ENCODE measurements at regions not wholly inside any gene's neighbourhood (a gene's known extent, or its start where the extent isn't known, plus 50 kb on each side); places are given as distances from the start of the nearest gene placed in this dataset.

DNA sequence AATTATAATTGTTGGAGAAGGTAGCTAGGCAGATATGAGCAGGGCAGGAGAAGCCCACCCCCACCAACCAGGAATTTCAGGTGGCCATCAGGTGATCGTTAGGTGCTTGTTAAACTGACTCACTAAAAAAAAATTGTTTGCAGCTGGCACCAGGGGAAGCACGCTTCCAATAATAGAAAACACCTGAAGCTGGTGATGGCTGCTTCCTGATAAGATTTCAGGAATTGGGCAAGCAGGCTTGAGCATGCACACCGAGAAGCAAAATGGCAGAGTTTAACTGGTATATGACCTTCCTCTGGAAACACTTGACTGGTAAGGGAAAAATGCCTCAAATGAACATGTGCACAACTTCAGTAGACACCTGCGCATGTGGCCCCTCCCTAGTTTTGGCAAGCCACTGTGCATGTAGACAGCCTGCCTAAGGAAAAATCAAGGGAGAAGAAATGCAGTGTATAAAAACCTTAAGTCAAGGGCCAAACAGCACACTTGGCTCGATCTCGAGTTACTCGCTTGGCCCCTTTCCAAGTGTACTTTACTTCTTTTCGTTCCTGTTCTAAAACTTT is 292.8 kb downstream of the CCDC85A start:
- no peaks in the 10 kb centered on the region for H3K4me1 ChIP-seq
- no peaks in the 10 kb centered on the region for H3K9me3 ChIP-seq
- H3K27ac ChIP-seq = no peak overlapping the region
- H3K4me3 ChIP-seq = no peak overlapping the region
- intact Hi-C loops (cut with DNase I) = no loop called here
- H3K27me3 ChIP-seq = no peaks in the 10 kb centered on the region
- TF ChIP-seq, protein P1, sequence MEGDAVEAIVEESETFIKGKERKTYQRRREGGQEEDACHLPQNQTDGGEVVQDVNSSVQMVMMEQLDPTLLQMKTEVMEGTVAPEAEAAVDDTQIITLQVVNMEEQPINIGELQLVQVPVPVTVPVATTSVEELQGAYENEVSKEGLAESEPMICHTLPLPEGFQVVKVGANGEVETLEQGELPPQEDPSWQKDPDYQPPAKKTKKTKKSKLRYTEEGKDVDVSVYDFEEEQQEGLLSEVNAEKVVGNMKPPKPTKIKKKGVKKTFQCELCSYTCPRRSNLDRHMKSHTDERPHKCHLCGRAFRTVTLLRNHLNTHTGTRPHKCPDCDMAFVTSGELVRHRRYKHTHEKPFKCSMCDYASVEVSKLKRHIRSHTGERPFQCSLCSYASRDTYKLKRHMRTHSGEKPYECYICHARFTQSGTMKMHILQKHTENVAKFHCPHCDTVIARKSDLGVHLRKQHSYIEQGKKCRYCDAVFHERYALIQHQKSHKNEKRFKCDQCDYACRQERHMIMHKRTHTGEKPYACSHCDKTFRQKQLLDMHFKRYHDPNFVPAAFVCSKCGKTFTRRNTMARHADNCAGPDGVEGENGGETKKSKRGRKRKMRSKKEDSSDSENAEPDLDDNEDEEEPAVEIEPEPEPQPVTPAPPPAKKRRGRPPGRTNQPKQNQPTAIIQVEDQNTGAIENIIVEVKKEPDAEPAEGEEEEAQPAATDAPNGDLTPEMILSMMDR (IDR thresholded peaks at IDR 0.05) = no peak
- TF ChIP-seq POLR2A (IDR thresholded peaks at IDR 0.05) = no peak
- DNase-seq = no peak
- no peaks in the 10 kb centered on the region for H3K36me3 ChIP-seq
- WGBS, 2 donors = 69% methylated on average over 8 of the region's 8 CpGs

DNA sequence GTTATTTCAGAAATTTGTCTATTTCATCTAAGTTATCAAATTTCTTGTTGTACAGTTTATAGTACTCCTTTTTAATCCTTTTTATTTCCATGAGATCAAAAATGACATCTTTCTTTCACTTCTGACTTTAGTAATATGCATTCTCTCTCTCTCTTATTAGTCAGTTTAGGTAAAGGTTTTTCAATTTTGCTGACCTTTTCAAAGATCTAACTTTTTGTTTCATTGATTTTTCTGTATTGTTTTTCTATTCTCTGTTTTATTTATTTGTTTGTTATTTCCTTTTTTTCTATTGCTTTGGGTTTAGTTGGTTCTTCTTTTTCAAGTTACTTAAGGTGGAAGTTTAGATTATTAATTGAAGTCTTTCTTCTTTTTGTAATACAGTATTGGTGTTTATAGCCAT is 294.2 kb downstream of the CCDC85A start:
- Histone ChIP-seq H3K4me1 (no peaks in the 10 kb centered on the region), H3K36me3 (no peaks in the 10 kb centered on the region), H3K27ac (no peak overlapping the region), H3K9me3 (no peaks in the 10 kb centered on the region), H3K4me3 (no peak overlapping the region), H3K27me3 (no peaks in the 10 kb centered on the region)
- intact Hi-C loops (cut with DNase I) = no loop called here
- DNase-seq = no peak
- TF ChIP-seq POLR2A (IDR thresholded peaks at IDR 0.05) = no peak
- TF ChIP-seq, protein P1 (IDR thresholded peaks at IDR 0.05) = no peak

DNA sequence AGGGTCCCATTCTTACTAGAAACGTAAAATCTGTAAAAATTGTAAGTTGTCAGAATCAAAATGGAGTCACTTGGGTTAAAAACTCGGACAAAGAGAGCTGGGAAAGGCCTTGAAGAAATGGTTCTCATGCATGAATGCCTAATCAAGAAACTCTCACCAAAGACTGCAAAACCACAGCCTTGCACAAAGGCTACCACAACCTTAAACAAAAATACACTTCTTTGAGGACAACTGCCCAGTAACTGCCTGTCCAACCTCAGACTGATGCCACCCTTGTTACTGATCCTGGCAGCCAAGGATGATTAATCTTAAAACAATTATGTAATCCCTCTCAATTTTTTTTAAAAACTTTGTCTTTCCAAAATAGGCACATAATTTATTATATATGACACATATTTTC is 299.3 kb downstream of the CCDC85A start:
- DNase-seq = no peak
- Histone ChIP-seq H3K36me3 (no peaks in the 10 kb centered on the region), H3K4me1 (no peaks in the 10 kb centered on the region), H3K27me3 (no peaks in the 10 kb centered on the region), H3K27ac (no peak overlapping the region), H3K4me3 (no peak overlapping the region), H3K9me3 (no peaks in the 10 kb centered on the region)
- intact Hi-C loops (cut with DNase I) = no loop called here
- TF ChIP-seq, protein P1 (IDR thresholded peaks at IDR 0.05) = no peak
- no peak for TF ChIP-seq POLR2A (IDR thresholded peaks at IDR 0.05)
- WGBS, 2 donors = 15 to 35% methylated on average over 2 of the region's 2 CpGs

DNA sequence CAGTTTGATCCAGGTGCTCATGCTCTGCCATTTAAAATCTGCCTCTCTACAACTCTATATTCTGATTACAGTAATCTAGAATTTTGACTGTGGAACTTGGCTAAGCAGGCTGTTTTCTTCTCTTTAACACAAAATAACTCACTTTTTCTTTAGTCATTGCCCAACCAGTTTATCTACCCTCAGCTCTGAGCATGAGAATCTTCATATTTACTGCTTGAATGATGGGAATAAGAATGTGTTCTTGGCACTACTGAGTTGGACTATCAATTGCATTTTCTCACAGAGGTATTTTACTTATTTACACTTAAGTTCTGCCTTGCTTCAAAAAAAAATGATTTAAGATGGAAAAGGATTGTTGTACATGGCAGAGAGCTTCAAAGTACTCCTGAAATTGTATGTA is 301.1 kb downstream of the CCDC85A start:
- intact Hi-C loops (cut with DNase I) = no loop called here
- Histone ChIP-seq H3K4me3 (no peak overlapping the region), H3K27me3 (no peaks in the 10 kb centered on the region), H3K27ac (no peak overlapping the region), H3K36me3 (no peaks in the 10 kb centered on the region), H3K4me1 (no peaks in the 10 kb centered on the region), H3K9me3 (no peaks in the 10 kb centered on the region)
- no peak for DNase-seq
- no peak for TF ChIP-seq POLR2A (IDR thresholded peaks at IDR 0.05)
- TF ChIP-seq, protein P1 (IDR thresholded peaks at IDR 0.05) = no peak

DNA sequence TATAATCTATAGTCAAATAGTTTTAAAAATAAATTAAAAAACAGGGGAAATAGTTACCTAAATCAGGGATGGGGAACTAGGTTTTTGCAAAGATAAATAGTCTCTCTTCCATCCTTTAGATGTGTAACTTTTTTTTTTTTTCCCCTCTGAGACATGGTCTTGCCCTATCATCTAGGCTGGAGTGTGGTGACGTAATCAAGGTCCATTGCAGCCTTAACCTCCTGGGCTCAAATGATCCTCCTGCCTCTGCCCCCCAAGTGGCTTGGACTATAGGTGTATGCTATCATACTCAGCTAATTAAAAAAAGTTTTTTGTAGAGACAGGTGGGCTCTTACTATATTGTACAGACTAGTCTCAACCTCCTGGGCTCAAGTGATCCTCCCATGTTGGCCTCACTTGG is 316.5 kb downstream of the CCDC85A start:
- TF ChIP-seq, protein P1 (IDR thresholded peaks at IDR 0.05) = no peak
- no peak for TF ChIP-seq POLR2A (IDR thresholded peaks at IDR 0.05)
- no peak for DNase-seq

More for the DNA sequence above, 316.5 kb downstream of the CCDC85A start:
- 67 to 77% methylated on average over 1 of the region's 1 CpG for WGBS, 2 donors
- no peaks in the 10 kb centered on the region for H3K36me3 ChIP-seq
- no peak overlapping the region for H3K4me3 ChIP-seq
- no peak overlapping the region for H3K27ac ChIP-seq
- H3K27me3 ChIP-seq = no peaks in the 10 kb centered on the region
- intact Hi-C loops (cut with DNase I) = no loop called here
- H3K4me1 ChIP-seq = no peaks in the 10 kb centered on the region
- no peaks in the 10 kb centered on the region for H3K9me3 ChIP-seq

All from esophagus squamous epithelium (tissue), 5 donors.